ENCODE measurements at regions not wholly inside any gene's neighbourhood (a gene's known extent, or its start where the extent isn't known, plus 50 kb on each side); places are given as distances from the start of the nearest gene placed in this dataset.
"Not testable (repeated sequence)": the region's sequence is repeated elsewhere in the genome, so short reads cannot be mapped to it uniquely, and the experiment has no call there.

- intact Hi-C loops (cut with micrococcal nuclease): no loop called here
- CTCF ChIA-PET (ENCODE audit: partially characterized antibody): no interaction called here
- H3K27ac Mint-ChIP-seq: no peak overlapping the region
- H3K27me3 Mint-ChIP-seq: no peaks in the 10 kb centered on the region
- no peaks in the 10 kb centered on the region for H3K9me3 ChIP-seq (ENCODE audit: control insufficient read depth in 1 of 2, low read length in 2 of 2)
- H3K4me3 ChIP-seq (ENCODE audit: low read length in 2 of 2): no peak overlapping the region
- H3K9me3 Mint-ChIP-seq: peaks cover 2 to 19% (median 12%) of the 10 kb centered on the region in 8 donors
- H3K36me3 Mint-ChIP-seq: no peaks in the 10 kb centered on the region
- no peaks in the 10 kb centered on the region for H3K27me3 ChIP-seq (ENCODE audit: insufficient read depth, low read length)
- H3K4me3 Mint-ChIP-seq: no peak overlapping the region
- DNase-seq: no peak
- no peaks in the 10 kb centered on the region for H3K4me1 ChIP-seq (ENCODE audit: insufficient read depth, low read length)
- POLR2A ChIA-PET (ENCODE audit: partially characterized antibody): no interaction called here
- no peaks in the 10 kb centered on the region for H3K36me3 ChIP-seq (ENCODE audit: insufficient read depth, low read length)
- H3K4me1 Mint-ChIP-seq: no peaks in the 10 kb centered on the region
- H3K27ac ChIP-seq (ENCODE audit: low read depth, low read length): no peak overlapping the region
Observed at GRCh38 chr18:65671621-65672415, 79.0 kb upstream of the CDH7 start.

- H3K27ac ChIP-seq (ENCODE audit: low read depth, low read length); H3K4me1 ChIP-seq (ENCODE audit: insufficient read depth, low read length); H3K9me3 ChIP-seq (ENCODE audit: control insufficient read depth in 1 of 2, low read length in 2 of 2); POLR2A ChIA-PET (ENCODE audit: partially characterized antibody); H3K36me3 Mint-ChIP-seq; H3K27me3 Mint-ChIP-seq; DNase-seq; H3K4me1 Mint-ChIP-seq; H3K4me3 Mint-ChIP-seq; H3K27me3 ChIP-seq (ENCODE audit: insufficient read depth, low read length); H3K27ac Mint-ChIP-seq; H3K4me3 ChIP-seq (ENCODE audit: low read length in 2 of 2); intact Hi-C loops (cut with micrococcal nuclease); CTCF ChIA-PET (ENCODE audit: partially characterized antibody); H3K36me3 ChIP-seq (ENCODE audit: insufficient read depth, low read length): not testable (repeated sequence)
- peaks cover 0 to 19% (median 12%) of the 10 kb centered on the region in 8 donors for H3K9me3 Mint-ChIP-seq
Observed at GRCh38 chr18:65670145-65670544, 80.7 kb upstream of the CDH7 start.

- Mint-ChIP-seq H3K4me3 (no peak overlapping the region), H3K4me1 (no peaks in the 10 kb centered on the region), H3K36me3 (no peaks in the 10 kb centered on the region), H3K9me3 (peaks cover 0 to 18% (median 8%) of the 10 kb centered on the region in 8 donors), H3K27me3 (no peaks in the 10 kb centered on the region), H3K27ac (no peak overlapping the region)
- Histone ChIP-seq H3K27ac (ENCODE audit: low read depth, low read length) (no peak overlapping the region), H3K9me3 (ENCODE audit: control insufficient read depth in 1 of 2, low read length in 2 of 2) (no peaks in the 10 kb centered on the region), H3K4me1 (ENCODE audit: insufficient read depth, low read length) (no peaks in the 10 kb centered on the region), H3K27me3 (ENCODE audit: insufficient read depth, low read length) (no peaks in the 10 kb centered on the region), H3K4me3 (ENCODE audit: low read length in 2 of 2) (no peak overlapping the region), H3K36me3 (ENCODE audit: insufficient read depth, low read length) (no peaks in the 10 kb centered on the region)
- ChIA-PET CTCF (ENCODE audit: partially characterized antibody) (no interaction called here), POLR2A (ENCODE audit: partially characterized antibody) (no interaction called here)
- intact Hi-C loops (cut with micrococcal nuclease): no loop called here
- no peak for DNase-seq
Observed at GRCh38 chr18:65661391-65661790, 89.4 kb upstream of the CDH7 start.

DNA sequence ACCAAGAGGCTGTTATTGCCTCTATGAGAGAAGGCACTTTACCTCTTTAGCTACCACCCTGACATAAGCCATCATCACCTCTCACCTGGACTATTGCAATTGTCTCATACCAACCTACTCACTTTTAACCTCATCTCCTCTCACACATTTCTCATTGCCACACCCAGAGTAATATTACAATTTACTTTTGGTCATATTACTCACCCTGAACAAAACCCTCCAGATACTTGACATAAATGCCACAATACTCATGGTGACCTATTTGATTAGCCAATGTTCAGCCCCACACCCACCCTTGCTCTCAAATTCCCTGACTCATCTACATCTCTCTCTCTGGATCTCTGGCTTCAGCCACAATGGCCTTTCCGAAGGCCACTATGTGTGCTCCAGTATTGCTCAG is 90.9 kb upstream of the CDH7 start:
- intact Hi-C loops (cut with micrococcal nuclease): no loop called here
- Mint-ChIP-seq H3K27me3 (no peaks in the 10 kb centered on the region), H3K27ac (no peak overlapping the region), H3K36me3 (no peaks in the 10 kb centered on the region), H3K9me3 (peaks cover 0 to 18% (median 8%) of the 10 kb centered on the region in 8 donors), H3K4me1 (no peaks in the 10 kb centered on the region), H3K4me3 (no peak overlapping the region)
- CTCF ChIA-PET (ENCODE audit: partially characterized antibody): no interaction called here
- H3K9me3 ChIP-seq (ENCODE audit: control insufficient read depth in 1 of 2, low read length in 2 of 2): no peaks in the 10 kb centered on the region
- POLR2A ChIA-PET (ENCODE audit: partially characterized antibody): no interaction called here
- no peak overlapping the region for H3K4me3 ChIP-seq (ENCODE audit: low read length in 2 of 2)
- H3K27ac ChIP-seq (ENCODE audit: low read depth, low read length): no peak overlapping the region
- H3K36me3 ChIP-seq (ENCODE audit: insufficient read depth, low read length): no peaks in the 10 kb centered on the region
- no peaks in the 10 kb centered on the region for H3K4me1 ChIP-seq (ENCODE audit: insufficient read depth, low read length)
- no peak for DNase-seq
- H3K27me3 ChIP-seq (ENCODE audit: insufficient read depth, low read length): no peaks in the 10 kb centered on the region

DNA sequence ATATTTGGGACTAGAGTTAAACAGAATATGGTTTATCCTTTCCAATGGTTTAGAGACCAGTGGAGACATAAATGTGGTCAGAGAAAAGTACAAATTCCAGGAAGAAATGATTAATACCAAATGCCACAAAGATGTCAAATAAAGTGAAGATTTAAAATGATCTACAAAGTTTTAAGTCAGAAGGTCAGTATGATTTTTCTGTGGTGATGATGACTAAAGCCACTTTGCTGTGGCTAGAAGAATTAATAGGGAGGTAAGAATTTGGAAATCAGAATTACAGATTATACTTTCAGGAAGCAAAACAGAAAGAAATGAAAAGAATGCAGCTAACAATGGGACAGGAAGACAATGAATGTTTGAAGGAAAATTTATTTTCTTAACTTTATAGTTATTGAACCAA is 91.5 kb upstream of the CDH7 start:
- Histone ChIP-seq H3K9me3 (ENCODE audit: control insufficient read depth in 1 of 2, low read length in 2 of 2) (no peaks in the 10 kb centered on the region), H3K4me3 (ENCODE audit: low read length in 2 of 2) (no peak overlapping the region), H3K36me3 (ENCODE audit: insufficient read depth, low read length) (no peaks in the 10 kb centered on the region), H3K27ac (ENCODE audit: low read depth, low read length) (no peak overlapping the region), H3K4me1 (ENCODE audit: insufficient read depth, low read length) (no peaks in the 10 kb centered on the region), H3K27me3 (ENCODE audit: insufficient read depth, low read length) (no peaks in the 10 kb centered on the region)
- no peak overlapping the region for H3K27ac Mint-ChIP-seq
- no peaks in the 10 kb centered on the region for H3K4me1 Mint-ChIP-seq
- ChIA-PET POLR2A (ENCODE audit: partially characterized antibody) (no interaction called here), CTCF (ENCODE audit: partially characterized antibody) (no interaction called here)
- H3K36me3 Mint-ChIP-seq: no peaks in the 10 kb centered on the region
- no peaks in the 10 kb centered on the region for H3K27me3 Mint-ChIP-seq
- H3K4me3 Mint-ChIP-seq: no peak overlapping the region
- peaks cover 0 to 18% (median 8%) of the 10 kb centered on the region in 8 donors for H3K9me3 Mint-ChIP-seq
- intact Hi-C loops (cut with micrococcal nuclease): no loop called here
- no peak for DNase-seq

DNA sequence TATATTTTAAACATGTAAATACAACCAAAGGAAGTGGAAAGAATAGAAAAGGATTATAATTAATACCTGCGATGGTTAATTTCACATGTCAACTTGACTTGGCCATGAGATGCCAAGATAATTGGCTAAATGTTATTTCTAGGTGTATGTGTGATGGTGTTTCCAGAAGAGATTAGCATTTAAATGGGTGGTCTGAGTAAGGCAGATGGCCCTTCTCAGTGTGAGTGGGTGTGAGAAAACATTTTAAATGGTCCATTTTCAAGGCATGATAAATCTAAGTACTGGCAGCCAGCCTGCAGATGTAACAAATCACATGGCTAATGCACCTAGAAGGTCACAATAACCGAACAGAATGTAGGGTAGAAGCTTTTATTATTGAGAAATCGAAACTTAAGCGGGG is 99.6 kb upstream of the CDH7 start:
- no peaks in the 10 kb centered on the region for H3K36me3 ChIP-seq (ENCODE audit: insufficient read depth, low read length)
- H3K9me3 ChIP-seq (ENCODE audit: control insufficient read depth in 1 of 2, low read length in 2 of 2): no peaks in the 10 kb centered on the region
- H3K36me3 Mint-ChIP-seq: no peaks in the 10 kb centered on the region
- CTCF ChIA-PET (ENCODE audit: partially characterized antibody): no interaction called here
- peaks cover 0 to 9% (median under 1%) of the 10 kb centered on the region in 8 donors for H3K9me3 Mint-ChIP-seq
- intact Hi-C loops (cut with micrococcal nuclease): no loop called here
- H3K27ac ChIP-seq (ENCODE audit: low read depth, low read length): no peak overlapping the region
- no peaks in the 10 kb centered on the region for H3K27me3 Mint-ChIP-seq
- H3K27ac Mint-ChIP-seq: no peak overlapping the region
- no peaks in the 10 kb centered on the region for H3K4me1 ChIP-seq (ENCODE audit: insufficient read depth, low read length)
- no peaks in the 10 kb centered on the region for H3K27me3 ChIP-seq (ENCODE audit: insufficient read depth, low read length)
- no peaks in the 10 kb centered on the region for H3K4me1 Mint-ChIP-seq
- DNase-seq: no peak
- no peak overlapping the region for H3K4me3 Mint-ChIP-seq
- no peak overlapping the region for H3K4me3 ChIP-seq (ENCODE audit: low read length in 2 of 2)
- POLR2A ChIA-PET (ENCODE audit: partially characterized antibody): no interaction called here

DNA sequence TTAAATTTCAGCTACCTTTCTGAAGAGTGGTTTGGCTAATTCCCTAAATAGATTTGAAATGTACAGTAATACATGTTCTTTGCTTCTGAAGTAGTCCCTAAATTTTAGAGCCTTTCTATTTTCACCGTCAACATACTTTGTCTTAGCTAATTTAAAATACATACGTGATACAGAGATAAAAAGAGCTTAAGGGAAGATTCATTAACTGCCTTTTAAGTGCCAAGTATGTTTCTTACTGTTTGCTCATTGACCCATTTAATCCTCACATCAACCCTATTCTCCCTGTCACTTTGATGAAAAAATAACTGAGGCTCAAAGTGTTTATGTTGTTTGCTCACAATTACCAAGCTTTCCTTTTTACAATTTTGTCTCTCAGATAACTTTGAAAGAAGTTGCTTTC is 118.6 kb upstream of the CDH7 start:
- Histone ChIP-seq H3K9me3 (ENCODE audit: control insufficient read depth in 1 of 2, low read length in 2 of 2) (no peaks in the 10 kb centered on the region), H3K27me3 (ENCODE audit: insufficient read depth, low read length) (no peaks in the 10 kb centered on the region), H3K36me3 (ENCODE audit: insufficient read depth, low read length) (no peaks in the 10 kb centered on the region), H3K4me3 (ENCODE audit: low read length in 2 of 2) (no peak overlapping the region), H3K4me1 (ENCODE audit: insufficient read depth, low read length) (no peaks in the 10 kb centered on the region), H3K27ac (ENCODE audit: low read depth, low read length) (no peak overlapping the region)
- no peak overlapping the region for H3K4me3 Mint-ChIP-seq
- H3K9me3 Mint-ChIP-seq: peaks cover 0 to 12% (median 5%) of the 10 kb centered on the region in 8 donors
- ChIA-PET POLR2A (ENCODE audit: partially characterized antibody) (no interaction called here), CTCF (ENCODE audit: partially characterized antibody) (no interaction called here)
- intact Hi-C loops (cut with micrococcal nuclease): no loop called here
- DNase-seq: no peak
- no peak overlapping the region for H3K27ac Mint-ChIP-seq
- H3K4me1 Mint-ChIP-seq: no peaks in the 10 kb centered on the region
- H3K36me3 Mint-ChIP-seq: no peaks in the 10 kb centered on the region
- no peaks in the 10 kb centered on the region for H3K27me3 Mint-ChIP-seq

DNA sequence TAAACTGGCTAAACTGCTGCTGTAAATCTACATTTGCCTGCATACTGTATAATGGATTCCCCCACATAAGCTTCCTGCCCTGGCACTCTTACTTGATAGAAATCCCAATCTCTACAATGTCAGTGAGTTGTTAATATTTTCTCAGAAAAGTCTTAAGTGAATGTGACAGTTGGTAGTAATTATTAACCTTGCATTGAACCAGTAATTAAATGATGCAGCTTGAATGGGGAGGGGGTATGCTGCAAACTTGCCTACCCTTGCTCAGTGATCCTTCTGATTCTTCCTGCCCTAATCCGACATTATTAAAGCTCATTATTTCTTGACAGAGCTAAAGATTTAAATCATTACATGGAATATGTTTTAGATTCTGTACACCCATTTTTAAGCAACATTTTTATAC is 119.0 kb upstream of the CDH7 start:
- peaks cover 0 to 12% (median 5%) of the 10 kb centered on the region in 8 donors for H3K9me3 Mint-ChIP-seq
- intact Hi-C loops (cut with micrococcal nuclease): no loop called here
- no peaks in the 10 kb centered on the region for H3K27me3 ChIP-seq (ENCODE audit: insufficient read depth, low read length)
- ChIA-PET POLR2A (ENCODE audit: partially characterized antibody) (no interaction called here), CTCF (ENCODE audit: partially characterized antibody) (no interaction called here)
- no peak overlapping the region for H3K4me3 ChIP-seq (ENCODE audit: low read length in 2 of 2)
- H3K4me1 ChIP-seq (ENCODE audit: insufficient read depth, low read length): no peaks in the 10 kb centered on the region
- no peaks in the 10 kb centered on the region for H3K4me1 Mint-ChIP-seq
- no peaks in the 10 kb centered on the region for H3K27me3 Mint-ChIP-seq
- no peaks in the 10 kb centered on the region for H3K9me3 ChIP-seq (ENCODE audit: control insufficient read depth in 1 of 2, low read length in 2 of 2)
- DNase-seq: no peak
- H3K4me3 Mint-ChIP-seq: no peak overlapping the region
- H3K36me3 Mint-ChIP-seq: no peaks in the 10 kb centered on the region
- H3K27ac Mint-ChIP-seq: no peak overlapping the region
- no peaks in the 10 kb centered on the region for H3K36me3 ChIP-seq (ENCODE audit: insufficient read depth, low read length)
- no peak overlapping the region for H3K27ac ChIP-seq (ENCODE audit: low read depth, low read length)
